ENCODE measurements at regions not wholly inside any gene's neighbourhood (a gene's known extent, or its start where the extent isn't known, plus 50 kb on each side); places are given as distances from the start of the nearest gene placed in this dataset.

DNA sequence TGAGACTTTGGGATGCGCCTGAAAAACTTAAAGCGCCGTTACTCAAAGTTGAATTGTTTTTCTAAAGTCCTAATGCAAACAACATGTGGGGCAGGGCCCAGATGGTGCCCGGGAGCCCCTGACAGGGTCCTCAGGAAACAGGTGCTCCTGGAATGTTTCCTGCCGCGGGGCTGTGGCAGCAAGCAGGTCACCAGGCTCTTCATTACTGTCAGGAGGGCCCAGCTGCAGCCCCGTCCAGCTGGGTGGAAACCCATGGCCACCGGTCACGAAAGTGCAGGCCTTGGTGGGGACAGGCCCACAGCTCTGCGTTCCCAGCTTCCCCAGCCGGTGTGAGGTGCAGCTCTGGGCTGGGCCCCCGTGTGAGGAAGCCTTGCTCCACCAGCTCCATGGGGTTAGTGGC lies 63.9 kb upstream of the GATA2 start:
- TF ChIP-seq, protein P1, sequence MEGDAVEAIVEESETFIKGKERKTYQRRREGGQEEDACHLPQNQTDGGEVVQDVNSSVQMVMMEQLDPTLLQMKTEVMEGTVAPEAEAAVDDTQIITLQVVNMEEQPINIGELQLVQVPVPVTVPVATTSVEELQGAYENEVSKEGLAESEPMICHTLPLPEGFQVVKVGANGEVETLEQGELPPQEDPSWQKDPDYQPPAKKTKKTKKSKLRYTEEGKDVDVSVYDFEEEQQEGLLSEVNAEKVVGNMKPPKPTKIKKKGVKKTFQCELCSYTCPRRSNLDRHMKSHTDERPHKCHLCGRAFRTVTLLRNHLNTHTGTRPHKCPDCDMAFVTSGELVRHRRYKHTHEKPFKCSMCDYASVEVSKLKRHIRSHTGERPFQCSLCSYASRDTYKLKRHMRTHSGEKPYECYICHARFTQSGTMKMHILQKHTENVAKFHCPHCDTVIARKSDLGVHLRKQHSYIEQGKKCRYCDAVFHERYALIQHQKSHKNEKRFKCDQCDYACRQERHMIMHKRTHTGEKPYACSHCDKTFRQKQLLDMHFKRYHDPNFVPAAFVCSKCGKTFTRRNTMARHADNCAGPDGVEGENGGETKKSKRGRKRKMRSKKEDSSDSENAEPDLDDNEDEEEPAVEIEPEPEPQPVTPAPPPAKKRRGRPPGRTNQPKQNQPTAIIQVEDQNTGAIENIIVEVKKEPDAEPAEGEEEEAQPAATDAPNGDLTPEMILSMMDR (IDR thresholded peaks at IDR 0.05; ENCODE audit: borderline replicate concordance, extremely low read depth, low read length, poor library complexity, severe bottlenecking): no peak
- TF ChIP-seq EZH2 (IDR thresholded peaks at IDR 0.05; ENCODE audit: borderline replicate concordance, low read depth, low read length, severe bottlenecking): no peak
